ENCODE measurements at regions not wholly inside any gene's neighbourhood (a gene's known extent, or its start where the extent isn't known, plus 50 kb on each side); places are given as distances from the start of the nearest gene placed in this dataset.

DNA sequence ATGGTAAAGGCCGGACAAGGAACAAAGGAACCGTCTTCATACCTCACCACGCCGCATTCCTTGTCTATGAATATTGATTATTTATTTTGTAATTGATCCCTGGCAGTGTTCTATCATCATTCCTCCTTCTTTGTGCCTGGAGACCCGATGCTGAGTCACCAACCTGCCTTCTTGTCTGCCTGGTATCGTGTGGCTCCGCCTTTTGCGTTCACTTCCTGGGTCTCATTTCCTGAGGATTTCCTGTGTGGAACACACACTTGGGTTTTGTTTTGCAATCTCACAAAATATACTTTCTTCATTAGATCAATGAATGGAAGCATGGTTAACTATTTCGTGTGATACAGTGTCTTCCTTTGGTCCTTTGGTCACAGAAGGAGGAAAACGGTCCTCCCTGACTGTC lies 95.5 kb upstream of the SNTG2 start:
- H3K36me3 ChIP-seq (replicated peaks in 1 of 2; ENCODE audit: control insufficient read depth in 1 of 2, insufficient read depth in 2 of 2, low read length in 2 of 2), result no peaks in the 10 kb centered on the region
- H4K20me1 ChIP-seq (ENCODE audit: insufficient read depth, low read length), result no peaks in the 10 kb centered on the region
- TF ChIP-seq RAD51 (IDR thresholded peaks at IDR 0.05; ENCODE audit: borderline replicate concordance) (no peak), ASH2L (IDR thresholded peaks at IDR 0.05; ENCODE audit: insufficient read length, low read depth, low read length) (no peak), ZNF264 (CRISPR knock-in tag; IDR thresholded peaks at IDR 0.05) (no peak), ZSCAN31 (CRISPR knock-in tag; IDR thresholded peaks at IDR 0.05; ENCODE audit: low read depth) (no peak), SUZ12 (IDR thresholded peaks at IDR 0.05; ENCODE audit: low read depth, low read length) (no peak), HHEX (CRISPR knock-in tag; IDR thresholded peaks at IDR 0.05) (no peak), CREB1 (IDR thresholded peaks at IDR 0.05) (no peak), CREB1 (CRISPR knock-in tag; IDR thresholded peaks at IDR 0.05) (no peak), ZNF30 (CRISPR knock-in tag; IDR thresholded peaks at IDR 0.05) (no peak), MIER2 (CRISPR knock-in tag; IDR thresholded peaks at IDR 0.05) (no peak), ZNF737 (CRISPR knock-in tag; IDR thresholded peaks at IDR 0.05; ENCODE audit: borderline replicate concordance) (no peak), ZNF546 (CRISPR knock-in tag; conservative IDR thresholded peaks at IDR 0.05) (no peak), ZNF20 (CRISPR knock-in tag; IDR thresholded peaks at IDR 0.05) (no peak), DNMT1 (CRISPR knock-in tag; IDR thresholded peaks at IDR 0.05) (no peak), ZNF10 (CRISPR knock-in tag; IDR thresholded peaks at IDR 0.05; ENCODE audit: borderline replicate concordance, low read depth) (no peak), ZNF337 (CRISPR knock-in tag; IDR thresholded peaks at IDR 0.05; ENCODE audit: borderline replicate concordance, low read depth) (no peak)
- TF ChIP-seq, protein P1, sequence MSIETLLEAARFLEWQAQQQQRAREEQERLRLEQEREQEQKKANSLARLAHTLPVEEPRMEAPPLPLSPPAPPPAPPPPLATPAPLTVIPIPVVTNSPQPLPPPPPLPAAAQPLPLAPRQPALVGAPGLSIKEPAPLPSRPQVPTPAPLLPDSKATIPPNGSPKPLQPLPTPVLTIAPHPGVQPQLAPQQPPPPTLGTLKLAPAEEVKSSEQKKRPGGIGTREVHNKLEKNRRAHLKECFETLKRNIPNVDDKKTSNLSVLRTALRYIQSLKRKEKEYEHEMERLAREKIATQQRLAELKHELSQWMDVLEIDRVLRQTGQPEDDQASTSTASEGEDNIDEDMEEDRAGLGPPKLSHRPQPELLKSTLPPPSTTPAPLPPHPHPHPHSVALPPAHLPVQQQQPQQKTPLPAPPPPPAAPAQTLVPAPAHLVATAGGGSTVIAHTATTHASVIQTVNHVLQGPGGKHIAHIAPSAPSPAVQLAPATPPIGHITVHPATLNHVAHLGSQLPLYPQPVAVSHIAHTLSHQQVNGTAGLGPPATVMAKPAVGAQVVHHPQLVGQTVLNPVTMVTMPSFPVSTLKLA (IDR thresholded peaks at IDR 0.05), result no peak
- in situ Hi-C loops (cut with HindIII; ENCODE audit: extremely low pct_ligation_motif_present, low pct_unique_long_range_greater_than_20kb) (no loop called here), intact Hi-C loops (cut with micrococcal nuclease; ENCODE audit: unreplicated experiment) (loop anchor here (2.0 kb wide), 1 partner anchor 44 kb away; no protein-coding TSS in a partner anchor)
- POLR2A ChIA-PET, result no interaction called here
- H3K27ac ChIP-seq (ENCODE audit: extremely low read length, insufficient read depth, low read length), result no peak overlapping the region
- H3K9me3 ChIP-seq (ENCODE audit: low read length), result no peaks in the 10 kb centered on the region
- WGBS (ENCODE audit: low lambda C conversion rate), result 38% methylated on average over 10 of the region's 10 CpGs
- CTCF ChIA-PET (ENCODE audit: low intra/inter-chr PET ratio, low total read pairs), result interaction anchor here (3.0 kb wide), 1 partner anchor 690 kb away, joined by 32 read pairs; no protein-coding TSS in a partner anchor
- H3K27me3 ChIP-seq (ENCODE audit: control insufficient read depth in 1 of 2, insufficient read depth in 2 of 2, low read length in 2 of 2), result peaks cover 8 to 38% of the 10 kb centered on the region in 2 experiments; a peak in 2 of 5 replicates
- no peak overlapping the region for H3K9ac ChIP-seq (ENCODE audit: insufficient read depth, low read depth, low read length)
- H3K4me1 ChIP-seq (ENCODE audit: insufficient read depth, low read length), result no peaks in the 10 kb centered on the region
- ATAC-seq (no peak), FAIRE-seq (no peak), DNase-seq (ENCODE audit: low spot score) (no peak)
- no peaks in the 10 kb centered on the region for H3K79me2 ChIP-seq (ENCODE audit: insufficient read depth, low read length)
- no TSS peak for BruUV-seq (replicated peaks)
- H3K4me2 ChIP-seq (ENCODE audit: low read depth, low read length), result no peak overlapping the region
- no peak overlapping the region for H3K4me3 ChIP-seq (replicated peaks in 1 of 3; ENCODE audit: insufficient read depth in 1 of 3, low read depth in 2 of 3, low read length in 3 of 3)
- H2AFZ ChIP-seq (ENCODE audit: low read length), result no peak overlapping the region
